ENCODE measurements at regions not wholly inside any gene's neighbourhood (a gene's known extent, or its start where the extent isn't known, plus 50 kb on each side); places are given as distances from the start of the nearest gene placed in this dataset.

GRCh38 chr5:28450997-28451396, 1412.6 kb upstream of the CDH9 start:
- H3K23me2 ChIP-seq (ENCODE audit: low read depth, low read length) = no peaks in the 10 kb centered on the region
- DNase-seq (ENCODE audit: low read depth in 1 of 2, low spot score in 2 of 2) (no peak), FAIRE-seq (no peak)
- no peaks in the 10 kb centered on the region for H3K79me2 ChIP-seq (ENCODE audit: control insufficient read depth in 1 of 2, insufficient read depth in 2 of 2, low read length in 2 of 2)
- H4K20me1 ChIP-seq (replicated peaks in 1 of 2; ENCODE audit: control insufficient read depth in 1 of 2, insufficient read depth in 2 of 2, low read length in 2 of 2) = no peaks in the 10 kb centered on the region
- H3K23ac ChIP-seq (ENCODE audit: insufficient read length) = no peak overlapping the region
- no peaks in the 10 kb centered on the region for H3K79me1 ChIP-seq (ENCODE audit: low read depth, low read length)
- H3K4me2 ChIP-seq (ENCODE audit: insufficient read depth in 1 of 2, low read depth in 2 of 2, low read length in 2 of 2) = no peak overlapping the region
- H2BK15ac ChIP-seq (ENCODE audit: low read length) = no peak overlapping the region
- H3K18ac ChIP-seq (ENCODE audit: extremely low read depth, low read length) = no peak overlapping the region
- H2BK20ac ChIP-seq (ENCODE audit: low read length) = no peak overlapping the region
- no peaks in the 10 kb centered on the region; a peak in 1 of 4 replicates for H3K9me3 ChIP-seq (ENCODE audit: insufficient read depth in 2 of 2, low read depth in 1 of 2, low read length in 1 of 2)
- no peaks in the 10 kb centered on the region for H3K36me3 ChIP-seq (ENCODE audit: control insufficient read depth in 2 of 4, insufficient read depth in 4 of 4, low read length in 3 of 4)
- H2AFZ ChIP-seq (ENCODE audit: low read length) = no peak overlapping the region
- H2BK12ac ChIP-seq (ENCODE audit: low read depth, low read length) = no peak overlapping the region
- H3K4ac ChIP-seq (replicated peaks; ENCODE audit: insufficient read length, low read depth, low read length) = no peak overlapping the region
- H3K14ac ChIP-seq (ENCODE audit: insufficient read length) = no peak overlapping the region
- no peak overlapping the region for H3K4me3 ChIP-seq (ENCODE audit: extremely low read depth in 1 of 4, insufficient read depth in 2 of 4, low read depth in 3 of 4, low read length in 4 of 4)
- no peak overlapping the region for H2BK120ac ChIP-seq (replicated peaks; ENCODE audit: low read depth, low read length)
- no peak overlapping the region for H4K91ac ChIP-seq (replicated peaks; ENCODE audit: insufficient read length, low read length)
- H2BK5ac ChIP-seq (ENCODE audit: low read depth, low read length) = no peak overlapping the region
- H3K9ac ChIP-seq (replicated peaks in 1 of 4; ENCODE audit: extremely low read depth in 1 of 4, low read depth in 3 of 4, low read length in 3 of 4) = no peak overlapping the region
- no peak overlapping the region for H4K5ac ChIP-seq (ENCODE audit: insufficient read length, low read depth, low read length)
- H2AK5ac ChIP-seq (ENCODE audit: low read depth, low read length) = no peak overlapping the region
- TF ChIP-seq ASH2L (IDR thresholded peaks at IDR 0.05; ENCODE audit: low read length) (no peak), EZH2 (IDR thresholded peaks at IDR 0.05; ENCODE audit: low read depth, low read length, severe bottlenecking) (no peak), SAP30 (IDR thresholded peaks at IDR 0.05; ENCODE audit: insufficient read depth, insufficient replicate concordance, low read length) (no peak), RBBP5 (IDR thresholded peaks at IDR 0.05; ENCODE audit: borderline replicate concordance, low read depth, low read length) (no peak), JUN (IDR thresholded peaks at IDR 0.05; ENCODE audit: low read depth, low read length) (no peak), RAD21 (IDR thresholded peaks at IDR 0.05 in 1 of 2, conservative IDR thresholded peaks at IDR 0.05 in 1 of 2; ENCODE audit: low read depth in 2 of 2, low read length in 2 of 2) (no peak), KDM1A (IDR thresholded peaks at IDR 0.05; ENCODE audit: borderline replicate concordance, low read length) (no peak), FOSL1 (IDR thresholded peaks at IDR 0.05; ENCODE audit: insufficient read depth, low read depth, low read length) (no peak), POLR2AphosphoS5 (IDR thresholded peaks at IDR 0.05; ENCODE audit: low read depth, low read length) (no peak), BACH1 (IDR thresholded peaks at IDR 0.05; ENCODE audit: low read length) (no peak)
- 96% methylated on average over 2 of the region's 3 CpGs; no CpG with 5 or more reads in 1 of the 2 experiments for WGBS, 2 experiments (ENCODE audit: extremely low coverage in 1 of 2, insufficient coverage in 1 of 2, insufficient read length in 1 of 2, insufficient replicate concordance in 2 of 2, low coverage in 1 of 2, low lambda C conversion rate in 2 of 2, missing lambda C conversion rate in 1 of 2)
- H3K27ac ChIP-seq (ENCODE audit: low read depth, low read length) = no peak overlapping the region
- no peaks in the 10 kb centered on the region for H3K4me1 ChIP-seq (replicated peaks in 1 of 4; ENCODE audit: control insufficient read depth in 3 of 4, insufficient read depth in 4 of 4, low read length in 3 of 4)
- H3K27me3 ChIP-seq (replicated peaks in 1 of 4; ENCODE audit: control insufficient read depth in 3 of 4, extremely low read depth in 1 of 4, insufficient read depth in 3 of 4, low read length in 3 of 4) = no peaks in the 10 kb centered on the region
- CTCF ChIA-PET (ENCODE audit: partially characterized antibody) = interaction anchor here (1.1 kb wide), 1 partner anchor 9 kb away, joined by 5 read pairs; no protein-coding TSS in a partner anchor
- no peak overlapping the region for H4K8ac ChIP-seq (ENCODE audit: extremely low read depth, insufficient read depth, low read length)
- H3K56ac ChIP-seq (replicated peaks; ENCODE audit: insufficient read length, low read depth, low read length) = no peak overlapping the region
- POLR2A ChIA-PET (ENCODE audit: partially characterized antibody) = no interaction called here

All from H1 (cell line).